H1 (cell line): ENCODE measurements at regions not wholly inside any gene's neighbourhood (a gene's known extent, or its start where the extent isn't known, plus 50 kb on each side); places are given as distances from the start of the nearest gene placed in this dataset.
A peak's percentile ranks its signal among the peaks of the same experiment; 100 is the strongest.

ENCODE experiments used
- CTCF ChIA-PET: fragments of 300-600 bp; sonication (Branson Sonifier 250); formaldehyde crosslinking; loops from one replicate; lab custom pipeline; 2021; ENCODE audit not compliant: partially characterized antibody; lab: Charles Lee
- POLR2A ChIA-PET: fragments of 300-600 bp; sonication (Branson Sonifier 250); formaldehyde crosslinking; loops from one replicate; lab custom pipeline; 2021; ENCODE audit warnings: inconsistent platforms; ENCODE audit not compliant: partially characterized antibody; lab: Charles Lee
- DNase-seq, 2 experiments: peaks; one replicate each; pipeline versions ENCODE4 v3.0.0 to v3.0.0-alpha.2; 2010 to 2022; ENCODE audit warnings: low spot score in 2 of 2, low read depth in 1 of 2, mixed read lengths in 1 of 2
- FAIRE-seq: peaks from 2 replicates; lab custom pipeline; 2011; peaks lifted over from hg19 to GRCh38; lab: Jason Lieb, UNC
- H2AFZ ChIP-seq: 2 replicates; pipeline ENCODE4 v1.8.1; 2012; ENCODE audit warnings: low read length, inconsistent platforms
- H2AK5ac ChIP-seq: 2 replicates; pipeline ENCODE4 v1.6.1; 2013; ENCODE audit warnings: low read depth, low read length
- H2BK120ac ChIP-seq: replicated peaks from 2 replicates; pipeline ENCODE3; 2013; ENCODE audit warnings: low read depth, low read length, inconsistent platforms
- H2BK12ac ChIP-seq: 2 replicates; pipeline ENCODE4 v1.6.1; 2013; ENCODE audit warnings: low read depth, low read length
- H2BK15ac ChIP-seq: 2 replicates; pipeline ENCODE4 v1.6.1; 2013; ENCODE audit warnings: low read length
- H2BK20ac ChIP-seq: 2 replicates; pipeline ENCODE4 v1.6.1; 2013; ENCODE audit warnings: low read length
- H2BK5ac ChIP-seq: 2 replicates; pipeline ENCODE4 v1.6.1; 2013; ENCODE audit warnings: low read depth, low read length
- H3K14ac ChIP-seq: 2 replicates; pipeline ENCODE4 v1.6.1; 2013; ENCODE audit warnings: inconsistent platforms; ENCODE audit not compliant: insufficient read length
- H3K18ac ChIP-seq: 2 replicates; pipeline ENCODE4 v1.6.1; 2013; ENCODE audit warnings: low read length; ENCODE audit errors: extremely low read depth
- H3K23ac ChIP-seq: 2 replicates; pipeline ENCODE4 v1.6.1; 2013; ENCODE audit warnings: inconsistent platforms; ENCODE audit not compliant: insufficient read length
- H3K23me2 ChIP-seq: 2 replicates; pipeline ENCODE4 v1.6.1; 2013; ENCODE audit warnings: low read depth, low read length
- H3K27ac ChIP-seq: 2 replicates; pipeline ENCODE4 v1.6.1; 2011; ENCODE audit warnings: low read depth, low read length, inconsistent platforms
- H3K27me3 ChIP-seq, 4 experiments: replicated peaks in 1 of 4; 1 replicate in 1 of 4; 2 replicates in 3 of 4; pipeline versions ENCODE4 v1.6.1 to v1.8.1; 2011 to 2013; ENCODE audit warnings: low read length in 3 of 4, mild to moderate bottlenecking in 3 of 4, inconsistent platforms in 2 of 4, mixed read lengths in 2 of 4, moderate library complexity in 1 of 4; ENCODE audit not compliant: control insufficient read depth in 3 of 4, insufficient read depth in 3 of 4; ENCODE audit errors: extremely low read depth in 1 of 4
- H3K36me3 ChIP-seq, 4 experiments: 2 replicates each; pipeline versions ENCODE4 v1.6.1 to v1.8.1; 2011 to 2013; ENCODE audit warnings: mild to moderate bottlenecking in 4 of 4, low read length in 3 of 4, moderate library complexity in 2 of 4, control low read depth in 1 of 4, inconsistent platforms in 1 of 4; ENCODE audit not compliant: insufficient read depth in 4 of 4, control insufficient read depth in 2 of 4
- H3K4ac ChIP-seq: replicated peaks from 2 replicates; pipeline ENCODE3; 2013; ENCODE audit warnings: low read length, low read depth, mixed read lengths, inconsistent platforms; ENCODE audit not compliant: insufficient read length
- H3K4me1 ChIP-seq, 4 experiments: replicated peaks in 1 of 4; 1 replicate in 1 of 4; 2 replicates in 3 of 4; pipeline versions ENCODE4 v1.6.1 to v1.8.1; 2011 to 2013; ENCODE audit warnings: low read length in 3 of 4, inconsistent platforms in 2 of 4, mixed read lengths in 1 of 4; ENCODE audit not compliant: insufficient read depth in 4 of 4, control insufficient read depth in 3 of 4
- H3K4me2 ChIP-seq, 2 experiments: 2 replicates each; pipeline versions ENCODE4 v1.6.1 to v1.8.1; 2011 to 2013; ENCODE audit warnings: low read depth in 2 of 2, low read length in 2 of 2, control low read depth in 1 of 2, inconsistent platforms in 1 of 2, mild to moderate bottlenecking in 1 of 2; ENCODE audit not compliant: insufficient read depth in 1 of 2
- H3K4me3 ChIP-seq, 4 experiments: fragments of 200-600, 300-600 bp in 1 of 4; sonication (generic), shearing (Covaris generic), sonication (Bioruptor Twin) in 1 of 4; 2 replicates each; pipeline versions ENCODE4 v1.5.1 to v1.8.1; 2011 to 2016; ENCODE audit warnings: low read length in 4 of 4, low read depth in 3 of 4, control low read depth in 2 of 4, inconsistent platforms in 2 of 4, mild to moderate bottlenecking in 2 of 4, mixed read lengths in 1 of 4, moderate library complexity in 1 of 4; ENCODE audit not compliant: insufficient read depth in 2 of 4; ENCODE audit errors: extremely low read depth in 1 of 4
- H3K56ac ChIP-seq: replicated peaks from 2 replicates; pipeline ENCODE3; 2013; ENCODE audit warnings: low read depth, mild to moderate bottlenecking, mixed read lengths, low read length, inconsistent platforms; ENCODE audit not compliant: insufficient read length
- H3K79me1 ChIP-seq: 2 replicates; pipeline ENCODE4 v1.6.1; 2013; ENCODE audit warnings: low read depth, low read length, control low read depth
- H3K79me2 ChIP-seq, 2 experiments: 2 replicates each; pipeline versions ENCODE4 v1.6.1 to v1.8.1; 2012 to 2013; ENCODE audit warnings: low read length in 2 of 2, mild to moderate bottlenecking in 2 of 2, inconsistent platforms in 1 of 2; ENCODE audit not compliant: insufficient read depth in 2 of 2, control insufficient read depth in 1 of 2
- H3K9ac ChIP-seq, 4 experiments: replicated peaks in 1 of 4; 1 replicate in 1 of 4; 2 replicates in 3 of 4; pipeline versions ENCODE4 v1.6.1 to v1.8.1; 2011 to 2013; ENCODE audit warnings: low read depth in 3 of 4, low read length in 3 of 4, control low read depth in 2 of 4, mild to moderate bottlenecking in 2 of 4, moderate library complexity in 2 of 4, inconsistent platforms in 1 of 4; ENCODE audit errors: extremely low read depth in 1 of 4
- H3K9me3 ChIP-seq, 2 experiments: 2 replicates each; pipeline versions ENCODE4 v1.6.1 to v1.8.1; 2012 to 2013; ENCODE audit warnings: mild to moderate bottlenecking in 2 of 2, moderate library complexity in 2 of 2, control low read depth in 1 of 2, inconsistent platforms in 1 of 2, low read depth in 1 of 2, low read length in 1 of 2, mixed read lengths in 1 of 2; ENCODE audit not compliant: insufficient read depth in 2 of 2
- H4K20me1 ChIP-seq, 2 experiments: replicated peaks in 1 of 2; 2 replicates each; pipeline versions ENCODE3 to v1.8.1; 2011 to 2013; ENCODE audit warnings: inconsistent platforms in 2 of 2, low read length in 2 of 2, mild to moderate bottlenecking in 1 of 2; ENCODE audit not compliant: insufficient read depth in 2 of 2, control insufficient read depth in 1 of 2
- H4K5ac ChIP-seq: 2 replicates; pipeline ENCODE4 v1.6.1; 2013; ENCODE audit warnings: low read length, low read depth, mixed read lengths, inconsistent platforms; ENCODE audit not compliant: insufficient read length
- H4K8ac ChIP-seq: 2 replicates; pipeline ENCODE4 v1.8.0; 2013; ENCODE audit warnings: mild to moderate bottlenecking, moderate library complexity, low read length, inconsistent platforms; ENCODE audit not compliant: insufficient read depth; ENCODE audit errors: extremely low read depth
- H4K91ac ChIP-seq: replicated peaks from 2 replicates; pipeline ENCODE3; 2013; ENCODE audit warnings: low read length, mixed read lengths, inconsistent platforms; ENCODE audit not compliant: insufficient read length
- ATF2 ChIP-seq: IDR thresholded peaks from 2 replicates; pipeline ENCODE4 v1.6.1; 2012; ENCODE audit warnings: low read length, inconsistent platforms
- NANOG ChIP-seq: IDR thresholded peaks from 2 replicates; pipeline ENCODE4 v1.6.1; 2011; ENCODE audit warnings: low read length, low read depth, mild to moderate bottlenecking, inconsistent platforms; ENCODE audit not compliant: insufficient read depth, poor library complexity, severe bottlenecking
- POU5F1 ChIP-seq: IDR thresholded peaks from 2 replicates; pipeline ENCODE4 v1.6.1; 2011; ENCODE audit warnings: low read depth, mild to moderate bottlenecking, low read length, moderate library complexity
- RFX5 ChIP-seq: IDR thresholded peaks from 2 replicates; pipeline ENCODE4 v1.6.1; 2011; ENCODE audit warnings: low read depth, low read length, improper control_type of control experiment, borderline replicate concordance
- SIN3A ChIP-seq, 2 experiments: IDR thresholded peaks in 1 of 2; conservative IDR thresholded peaks in 1 of 2; 2 replicates each; pipeline ENCODE4 v1.6.1; 2011 to 2012; ENCODE audit warnings: low read length in 2 of 2, improper control_type of control experiment in 1 of 2, low read depth in 1 of 2, mild to moderate bottlenecking in 1 of 2
- TBP ChIP-seq: IDR thresholded peaks from 2 replicates; pipeline ENCODE4 v1.6.1; 2011; ENCODE audit warnings: low read depth, low read length, improper control_type of control experiment
- WGBS, 2 experiments: shearing (Covaris generic) in 1 of 2; methylation state at CpG; one replicate each; pipeline versions ENCODE4 v1.1.6 to v1.1.7; 2013 to 2015; ENCODE audit warnings: low lambda C conversion rate in 2 of 2, mixed read lengths in 2 of 2, inconsistent platforms in 1 of 2, low coverage in 1 of 2, missing lambda C conversion rate in 1 of 2; ENCODE audit not compliant: insufficient replicate concordance in 2 of 2, insufficient coverage in 1 of 2, insufficient read length in 1 of 2; ENCODE audit errors: extremely low coverage in 1 of 2, missing lambda C conversion rate in 1 of 2; 5-methylcytosine and 5-hydroxymethylcytosine counted together

GRCh38 chr19:29106346-29106885 is 106.5 kb downstream of the UQCRFS1 start:
- CTCF ChIA-PET: interaction anchor here (0.9 to 7.0 kb wide), 5 partner anchors 14 to 94 kb away, joined by 3 to 54 read pairs (median 3); no protein-coding TSS in a partner anchor
- Histone ChIP-seq H2BK12ac (0 out of 2 replicates have a peak overlapping the region, but pooled peaks have one; percentile 12), H3K4me3 (no peak overlapping the region), H3K56ac (no peak overlapping the region), H3K4ac (no peak overlapping the region), H2BK5ac (no peak overlapping the region), H3K4me1 (peaks cover 0 to 3% (median under 1%) of the 10 kb centered on the region in 4 experiments; a peak in 2 of 7 replicates), H2BK120ac (no peak overlapping the region), H3K23me2 (no peaks in the 10 kb centered on the region), H4K91ac (no peak overlapping the region), H3K36me3 (no peaks in the 10 kb centered on the region), H2BK20ac (no peak overlapping the region), H3K79me2 (no peaks in the 10 kb centered on the region), H2AK5ac (no peak overlapping the region), H3K27ac (no peak overlapping the region), H3K79me1 (no peaks in the 10 kb centered on the region; the same call in 1 of the 2 replicates), H2AFZ (no peak overlapping the region), H3K27me3 (no peaks in the 10 kb centered on the region), H4K20me1 (peaks cover 0 to 3% of the 10 kb centered on the region in 2 experiments), H2BK15ac (no peak overlapping the region; the same call in 1 of the 2 replicates), H3K9ac (no peak overlapping the region)
- DNase-seq: no peak
- no peak for FAIRE-seq
- no peak for TF ChIP-seq SIN3A (conservative IDR thresholded peaks at IDR 0.05 in 1 of 2, IDR thresholded peaks at IDR 0.05 in 1 of 2; ENCODE audit: low read depth in 1 of 2, low read length in 2 of 2)
- TF ChIP-seq POU5F1: no peak
- no peak for TF ChIP-seq ATF2
- TF ChIP-seq NANOG: no peak
- TF ChIP-seq RFX5: no peak
- TF ChIP-seq TBP: no peak
- TF ChIP-seq, all 59 proteins: peak for 0
- Histone ChIP-seq H3K9me3 (no peaks in the 10 kb centered on the region), H4K5ac (no peak overlapping the region), H4K8ac (no peak overlapping the region), H3K14ac (no peak overlapping the region), H3K23ac (no peak overlapping the region), H3K18ac (no peak overlapping the region), H3K4me2 (no peak overlapping the region)
- whole genome bisulfite sequencing, 2 experiments: 88% methylated on average over 7 of the region's 7 CpGs; no CpG with 5 or more reads in 1 of the 2 experiments
- POLR2A ChIA-PET: no interaction called here
